ENCODE measurements at regions not wholly inside any gene's neighbourhood (a gene's known extent, or its start where the extent isn't known, plus 50 kb on each side); places are given as distances from the start of the nearest gene placed in this dataset.
A peak's percentile ranks its signal among the peaks of the same experiment; 100 is the strongest.

DNA sequence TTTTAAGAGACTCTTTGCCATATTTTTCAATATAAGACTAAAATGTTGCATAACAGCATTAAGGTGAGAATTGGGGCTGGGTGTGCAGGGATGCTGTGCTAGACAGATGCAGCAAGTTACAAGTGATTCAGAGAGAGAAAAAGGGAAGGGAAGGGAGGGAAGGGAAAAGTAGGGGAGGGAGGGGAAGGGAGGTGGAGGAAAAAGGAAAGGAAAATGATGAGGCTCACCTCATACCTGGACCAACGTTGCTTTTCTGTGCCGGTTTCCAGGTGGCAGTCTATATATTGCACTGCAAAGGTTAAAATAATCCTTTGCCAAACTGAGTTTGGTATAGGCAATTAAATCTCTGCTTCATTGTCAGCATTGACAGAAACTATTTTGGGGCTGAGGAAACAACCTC, 155.4 kb upstream of the LAMA2 start (continued):
- no peak for TF ChIP-seq RBBP5 (IDR thresholded peaks at IDR 0.05; ENCODE audit: borderline replicate concordance, insufficient read depth, low read length, poor library complexity, severe bottlenecking)

- in situ Hi-C loops (cut with MboI), result no loop called here
- FAIRE-seq, result no peak
- CTCF ChIA-PET (ENCODE audit: low intra/inter-chr PET ratio), result no interaction called here
- TF ChIP-seq IFI16 (CRISPR knock-in tag; IDR thresholded peaks at IDR 0.05) (no peak), MEIS2 (IDR thresholded peaks at IDR 0.05; ENCODE audit: partially characterized antibody) (peak; percentile 33), CLOCK (CRISPR knock-in tag; IDR thresholded peaks at IDR 0.05; ENCODE audit: borderline replicate concordance) (no peak), POLR3G (IDR thresholded peaks at IDR 0.05; ENCODE audit: extremely low read depth, insufficient read length, insufficient replicate concordance) (no peak), NCOA4 (IDR thresholded peaks at IDR 0.05; ENCODE audit: partially characterized antibody) (no peak), SREBF2 (CRISPR knock-in tag; IDR thresholded peaks at IDR 0.05) (no peak), ETS2 (tag; IDR thresholded peaks at IDR 0.05; ENCODE audit: borderline replicate concordance, poor library complexity, severe bottlenecking) (no peak), ZKSCAN3 (CRISPR knock-in tag; IDR thresholded peaks at IDR 0.05) (no peak), RAD21 (CRISPR knock-in tag; conservative IDR thresholded peaks at IDR 0.05 in 1 of 2, IDR thresholded peaks at IDR 0.05 in 1 of 2) (peak; percentile 22 to 31; a peak in 3 of 4 replicates), SMAD3 (CRISPR knock-in tag; conservative IDR thresholded peaks at IDR 0.05) (no peak)
- TF ChIP-seq, protein P1, sequence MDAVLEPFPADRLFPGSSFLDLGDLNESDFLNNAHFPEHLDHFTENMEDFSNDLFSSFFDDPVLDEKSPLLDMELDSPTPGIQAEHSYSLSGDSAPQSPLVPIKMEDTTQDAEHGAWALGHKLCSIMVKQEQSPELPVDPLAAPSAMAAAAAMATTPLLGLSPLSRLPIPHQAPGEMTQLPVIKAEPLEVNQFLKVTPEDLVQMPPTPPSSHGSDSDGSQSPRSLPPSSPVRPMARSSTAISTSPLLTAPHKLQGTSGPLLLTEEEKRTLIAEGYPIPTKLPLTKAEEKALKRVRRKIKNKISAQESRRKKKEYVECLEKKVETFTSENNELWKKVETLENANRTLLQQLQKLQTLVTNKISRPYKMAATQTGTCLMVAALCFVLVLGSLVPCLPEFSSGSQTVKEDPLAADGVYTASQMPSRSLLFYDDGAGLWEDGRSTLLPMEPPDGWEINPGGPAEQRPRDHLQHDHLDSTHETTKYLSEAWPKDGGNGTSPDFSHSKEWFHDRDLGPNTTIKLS (IDR thresholded peaks at IDR 0.05; ENCODE audit: borderline replicate concordance, low read depth), result no peak
Measured at GRCh38 chr6:128725271-128726233, 157.4 kb upstream of the LAMA2 start.

More at GRCh38 chr6:128725271-128726233, 157.4 kb upstream of the LAMA2 start:
- Histone ChIP-seq H3K4me2 (ENCODE audit: insufficient read depth, low read length) (no peak overlapping the region), H3K79me2 (ENCODE audit: control insufficient read depth, insufficient read depth, low read length) (no peaks in the 10 kb centered on the region), H4K20me1 (replicated peaks; ENCODE audit: control insufficient read depth, insufficient read depth, low read length) (no peaks in the 10 kb centered on the region), H3K9me3 (replicated peaks; ENCODE audit: control insufficient read depth, insufficient read depth, low read depth, low read length) (no peaks in the 10 kb centered on the region), H3K9ac (ENCODE audit: insufficient read depth in 1 of 2, low read depth in 2 of 2, low read length in 2 of 2) (no peak overlapping the region), H3K27me3 (ENCODE audit: control insufficient read depth in 2 of 2, insufficient read depth in 2 of 2, low read length in 2 of 2) (no peaks in the 10 kb centered on the region), H3K4me3 (no peak overlapping the region), H2AFZ (ENCODE audit: low read depth, low read length) (no peak overlapping the region), H3K4me1 (replicated peaks in 1 of 2; ENCODE audit: control insufficient read depth in 2 of 2, insufficient read depth in 2 of 2, low read length in 2 of 2) (no peaks in the 10 kb centered on the region), H3K27ac (ENCODE audit: extremely low read depth, low read depth, low read length) (no peak overlapping the region), H3K36me3 (ENCODE audit: control insufficient read depth, insufficient read depth, low read length) (no peaks in the 10 kb centered on the region), H3K9me1 (ENCODE audit: control insufficient read depth, insufficient read depth, low read length) (no peaks in the 10 kb centered on the region)
- POLR2A ChIA-PET, result no interaction called here
- peak; percentile 5 to 24 (median 18) for DNase-seq (ENCODE audit: extremely low read depth in 1 of 4, low spot score in 3 of 4)
- no peak for ATAC-seq
- intact Hi-C loops (cut with micrococcal nuclease), result loop anchor here (2.0 kb wide), 2 partner anchors 527 to 645 kb away; no protein-coding TSS in a partner anchor
- no TSS peak for BruUV-seq (replicated peaks)
- 0% methylated on average over 3 of the region's 3 CpGs for WGBS (ENCODE audit: insufficient coverage, low coverage, missing lambda C conversion rate)
